Neuronal stem cell (in vitro differentiated cells): ENCODE measurements at regions not wholly inside any gene's neighbourhood (a gene's known extent, or its start where the extent isn't known, plus 50 kb on each side); places are given as distances from the start of the nearest gene placed in this dataset.

ENCODE experiments used
- DNase-seq: peaks from one replicate; pipeline ENCODE4 v3.0.0-alpha.2; 2013; ENCODE audit warnings: low spot score
- H2AFZ ChIP-seq: one replicate; pipeline ENCODE4 v1.6.1; 2013; ENCODE audit warnings: mild to moderate bottlenecking, low read length, inconsistent platforms
- H2AK5ac ChIP-seq: 2 replicates; pipeline ENCODE4 v1.6.1; 2013; ENCODE audit warnings: low read depth, mild to moderate bottlenecking, inconsistent platforms, low read length, moderate library complexity, mixed read lengths
- H2BK120ac ChIP-seq: 2 replicates; pipeline ENCODE4 v1.6.1; 2013; ENCODE audit warnings: low read depth, mild to moderate bottlenecking, inconsistent platforms, low read length, moderate library complexity, mixed read lengths
- H2BK12ac ChIP-seq: one replicate; pipeline ENCODE4 v1.6.1; 2013; ENCODE audit warnings: low read length, inconsistent platforms
- H2BK15ac ChIP-seq: 2 replicates; pipeline ENCODE4 v1.6.1; 2013; ENCODE audit warnings: mild to moderate bottlenecking, low read length, inconsistent platforms, mixed read lengths
- H2BK5ac ChIP-seq: one replicate; pipeline ENCODE4 v1.6.1; 2013; ENCODE audit warnings: inconsistent platforms, mild to moderate bottlenecking, low read length, moderate library complexity
- H3K14ac ChIP-seq: one replicate; pipeline ENCODE4 v1.6.1; 2013; ENCODE audit warnings: low read length, inconsistent platforms
- H3K18ac ChIP-seq: 2 replicates; pipeline ENCODE4 v1.6.1; 2013; ENCODE audit warnings: low read length, inconsistent platforms
- H3K23ac ChIP-seq: 2 replicates; pipeline ENCODE4 v1.6.1; 2013; ENCODE audit warnings: low read depth, mild to moderate bottlenecking, mixed read lengths, low read length, inconsistent platforms; ENCODE audit not compliant: poor library complexity
- H3K27ac ChIP-seq: replicated peaks from 3 replicates; pipeline ENCODE4 v1.5.1; 2013; ENCODE audit warnings: low read length, inconsistent platforms
- H3K27me3 ChIP-seq, 3 experiments: 2 replicates each; pipeline ENCODE4 v1.6.1; 2013; ENCODE audit warnings: low read length in 3 of 3, mild to moderate bottlenecking in 2 of 3, inconsistent platforms in 1 of 3, low read depth in 1 of 3, mixed read lengths in 1 of 3, moderate library complexity in 1 of 3; ENCODE audit not compliant: control insufficient read depth in 3 of 3, insufficient read depth in 3 of 3
- H3K36me3 ChIP-seq, 2 donors: replicated peaks in 1 of 2; 2 replicates each; pipeline ENCODE4 v1.6.1; 2013; ENCODE audit warnings: low read length in 2 of 2; ENCODE audit not compliant: control insufficient read depth in 2 of 2, insufficient read depth in 2 of 2
- H3K4ac ChIP-seq: 2 replicates; pipeline ENCODE4 v1.6.1; 2013; ENCODE audit warnings: inconsistent platforms, mild to moderate bottlenecking, low read length, moderate library complexity
- H3K4me1 ChIP-seq, 2 donors: 1 replicate in 1 of 2; 2 replicates in 1 of 2; pipeline ENCODE4 v1.6.1; 2013; ENCODE audit warnings: low read length in 2 of 2, low read depth in 1 of 2; ENCODE audit not compliant: control insufficient read depth in 2 of 2, insufficient read depth in 1 of 2
- H3K4me2 ChIP-seq: one replicate; pipeline ENCODE4 v1.6.1; 2013; ENCODE audit warnings: mild to moderate bottlenecking, low read length, inconsistent platforms; ENCODE audit not compliant: insufficient read depth, poor library complexity, severe bottlenecking
- H3K4me3 ChIP-seq, 2 donors: 2 replicates each; pipeline ENCODE4 v1.5.1; 2013; ENCODE audit warnings: low read length in 2 of 2, mild to moderate bottlenecking in 2 of 2, inconsistent platforms in 1 of 2, moderate library complexity in 1 of 2
- H3K79me1 ChIP-seq: one replicate; pipeline ENCODE4 v1.6.1; 2013; ENCODE audit warnings: low read depth, mild to moderate bottlenecking, inconsistent platforms, low read length, moderate library complexity
- H3K9ac ChIP-seq: one replicate; pipeline ENCODE4 v1.6.1; 2013; ENCODE audit warnings: mild to moderate bottlenecking, low read depth, low read length, inconsistent platforms; ENCODE audit not compliant: poor library complexity
- H3K9me3 ChIP-seq, 2 donors: replicated peaks in 1 of 2; 2 replicates each; pipeline versions ENCODE3 to v1.6.1; 2013; ENCODE audit warnings: low read length in 2 of 2, mild to moderate bottlenecking in 2 of 2, inconsistent platforms in 1 of 2, low read depth in 1 of 2, mixed read lengths in 1 of 2, moderate library complexity in 1 of 2; ENCODE audit not compliant: control insufficient read depth in 2 of 2, insufficient read depth in 1 of 2
- H4K8ac ChIP-seq: one replicate; pipeline ENCODE4 v1.6.1; 2013; ENCODE audit warnings: low read depth, mild to moderate bottlenecking, inconsistent platforms, low read length, moderate library complexity
- H4K91ac ChIP-seq: one replicate; pipeline ENCODE4 v1.6.1; 2013; ENCODE audit warnings: low read length, low read depth, mild to moderate bottlenecking, inconsistent platforms; ENCODE audit not compliant: poor library complexity
- WGBS, 2 donors: extraction: QIAGEN DNeasy Blood & Tissue Kit; methylation state at CpG; one replicate each; pipeline ENCODE4 v1.1.7; 2013; ENCODE audit warnings: missing lambda C conversion rate in 2 of 2, mixed read lengths in 1 of 2; ENCODE audit not compliant: insufficient read length in 2 of 2, insufficient replicate concordance in 1 of 2; ENCODE audit errors: extremely low coverage in 2 of 2; 5-methylcytosine and 5-hydroxymethylcytosine counted together

DNA sequence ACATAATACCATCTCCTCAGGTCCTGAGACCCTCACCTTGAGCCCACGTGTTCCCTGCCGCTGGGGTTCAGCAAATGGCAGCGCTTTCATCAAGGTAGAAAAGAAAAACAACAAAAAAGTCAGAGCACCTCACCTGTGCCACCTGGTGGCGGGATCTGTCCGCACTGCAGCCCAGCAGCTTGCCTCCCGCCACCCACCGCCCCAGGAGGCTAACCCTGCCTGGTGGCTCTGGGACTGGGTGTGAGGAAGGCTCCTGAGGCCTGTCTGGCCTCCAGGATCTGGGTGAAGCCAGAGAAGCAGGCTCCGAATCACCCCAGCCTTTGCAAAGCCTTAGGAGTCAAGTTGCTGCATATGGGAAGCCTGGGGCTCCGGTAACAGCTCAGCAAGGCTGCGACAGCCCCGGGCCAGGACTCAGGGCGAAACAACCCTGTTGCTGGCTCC lies 270.8 kb downstream of the BMP7 start:
- no peaks in the 10 kb centered on the region for H3K79me1 ChIP-seq
- no peak overlapping the region for H2BK15ac ChIP-seq
- no peak overlapping the region for H3K4me3 ChIP-seq
- H3K4me1 ChIP-seq: no peaks in the 10 kb centered on the region
- H3K4ac ChIP-seq: no peak overlapping the region
- no peak overlapping the region for H3K9ac ChIP-seq
- H2AK5ac ChIP-seq: no peak overlapping the region
- peak overlapping the region; percentile 44 for H3K18ac ChIP-seq
- H3K14ac ChIP-seq: no peak overlapping the region
- H2AFZ ChIP-seq: no peak overlapping the region
- peaks cover 0 to 3% (median 0%) of the 10 kb centered on the region in 3 experiments for H3K27me3 ChIP-seq
- no peaks in the 10 kb centered on the region for H3K36me3 ChIP-seq
- peaks cover 0 to 9% of the 10 kb centered on the region in 2 donors for H3K9me3 ChIP-seq
- no peak overlapping the region for H2BK12ac ChIP-seq
- no CpG with 5 or more reads among the region's 12 CpGs for WGBS, 2 donors
- no peak overlapping the region for H4K8ac ChIP-seq
- no peak overlapping the region for H3K27ac ChIP-seq
- H3K4me2 ChIP-seq: no peak overlapping the region
- no peak overlapping the region for H2BK5ac ChIP-seq
- peak; percentile 41 for DNase-seq
- no peak overlapping the region for H2BK120ac ChIP-seq
- H4K91ac ChIP-seq: no peak overlapping the region
- H3K23ac ChIP-seq: peak overlapping the region; percentile 23

GRCh38 chr20:56996533-56996932 lies 269.9 kb downstream of the BMP7 start:
- Histone ChIP-seq H3K4me3 (no peak overlapping the region), H3K9ac (no peak overlapping the region), H3K27ac (no peak overlapping the region), H2BK15ac (no peak overlapping the region), H4K8ac (no peak overlapping the region), H2AK5ac (no peak overlapping the region), H4K91ac (no peak overlapping the region), H3K9me3 (peaks cover 0 to 9% of the 10 kb centered on the region in 2 donors), H3K27me3 (peaks cover 0 to 3% (median 0%) of the 10 kb centered on the region in 3 experiments), H3K4me1 (no peaks in the 10 kb centered on the region), H3K23ac (no peak overlapping the region), H2AFZ (no peak overlapping the region), H3K4ac (no peak overlapping the region), H2BK5ac (no peak overlapping the region), H3K18ac (no peak overlapping the region), H3K36me3 (no peaks in the 10 kb centered on the region), H3K79me1 (no peaks in the 10 kb centered on the region), H3K14ac (no peak overlapping the region), H2BK120ac (no peak overlapping the region), H2BK12ac (no peak overlapping the region), H3K4me2 (no peak overlapping the region)
- DNase-seq: no peak
- WGBS, 2 donors: no CpG with 5 or more reads among the region's 2 CpGs

- Histone ChIP-seq H3K36me3 (no peaks in the 10 kb centered on the region), H3K27me3 (peaks cover 0 to 2% (median 0%) of the 10 kb centered on the region in 3 experiments), H2BK12ac (no peak overlapping the region), H3K4me2 (no peak overlapping the region), H3K18ac (no peak overlapping the region), H3K4me1 (peaks cover 0 to 3% of the 10 kb centered on the region in 2 donors), H3K27ac (no peak overlapping the region), H3K23ac (no peak overlapping the region), H2BK120ac (no peak overlapping the region), H3K4ac (no peak overlapping the region), H4K8ac (no peak overlapping the region), H3K79me1 (no peaks in the 10 kb centered on the region), H2AFZ (no peak overlapping the region), H3K9ac (no peak overlapping the region), H3K4me3 (peak overlapping the region in 1 of 2 donors; percentile 7), H3K9me3 (peaks cover 0 to 9% of the 10 kb centered on the region in 2 donors), H3K14ac (no peak overlapping the region), H2AK5ac (no peak overlapping the region), H4K91ac (no peak overlapping the region), H2BK15ac (no peak overlapping the region), H2BK5ac (no peak overlapping the region)
- no CpG with 5 or more reads among the region's 3 CpGs for WGBS, 2 donors
- no peak for DNase-seq
Observed at GRCh38 chr20:56998438-56998837, 268.0 kb downstream of the BMP7 start.

DNA sequence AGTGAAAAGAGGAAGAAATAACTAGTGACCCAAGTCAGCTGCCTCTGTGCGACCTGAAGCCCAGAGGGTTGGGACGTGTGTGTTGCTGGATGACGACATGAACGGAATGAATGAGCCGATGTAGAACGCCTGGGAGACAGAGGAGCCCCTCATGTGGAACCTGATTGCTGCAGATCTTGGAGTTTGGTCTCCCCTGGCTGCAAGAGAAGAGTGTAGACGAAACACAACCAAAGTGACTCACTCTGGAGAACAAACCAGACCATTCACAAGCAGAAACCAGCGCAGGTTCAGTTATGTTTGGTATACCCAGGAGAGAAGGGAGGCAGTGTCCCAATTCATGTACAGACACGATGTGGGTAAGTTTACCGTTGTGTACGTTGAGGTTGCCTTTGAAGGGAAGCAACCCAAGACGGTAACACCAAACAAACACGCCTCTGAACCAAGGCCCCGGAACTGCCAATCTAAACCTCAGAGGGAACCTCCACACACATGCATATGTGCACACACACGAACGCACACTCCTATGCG lies 265.9 kb downstream of the BMP7 start:
- Histone ChIP-seq H3K27ac (no peak overlapping the region), H3K18ac (no peak overlapping the region), H2BK120ac (no peak overlapping the region), H3K4me2 (no peak overlapping the region), H3K4ac (no peak overlapping the region), H2AFZ (no peak overlapping the region), H3K14ac (no peak overlapping the region), H2BK5ac (no peak overlapping the region), H4K8ac (no peak overlapping the region), H3K9ac (no peak overlapping the region), H3K23ac (no peak overlapping the region), H2AK5ac (no peak overlapping the region), H2BK15ac (no peak overlapping the region), H3K9me3 (peaks cover 0 to 6% of the 10 kb centered on the region in 2 donors), H4K91ac (no peak overlapping the region), H3K79me1 (no peaks in the 10 kb centered on the region), H3K4me3 (no peak overlapping the region), H3K36me3 (no peaks in the 10 kb centered on the region), H3K4me1 (peaks cover 0 to 6% of the 10 kb centered on the region in 2 donors), H2BK12ac (no peak overlapping the region), H3K27me3 (peaks cover 0 to 2% (median 1%) of the 10 kb centered on the region in 3 experiments)
- no CpG with 5 or more reads among the region's 17 CpGs for WGBS, 2 donors
- DNase-seq: no peak
